Stimulated activated CD8-positive, alpha-beta memory T cell treated with anti-CD3 and anti-CD28 coated beads, Interleukin-12 subunit alpha, Interleukin-12 subunit beta, amount 100 ng/mL, for 4 hours (primary cell): ENCODE measurements at regions not wholly inside any gene's neighbourhood (a gene's known extent, or its start where the extent isn't known, plus 50 kb on each side); places are given as distances from the start of the nearest gene placed in this dataset.

Experiments
- DNase-seq: peaks from one replicate; pipeline ENCODE4 v3.0.0-alpha.2; 2020; ENCODE audit warnings: low read depth

- DNase-seq: no peak
Measured at GRCh38 chr9:107211284-107211923, 71.7 kb upstream of the RAD23B start.

- DNase-seq: no peak
Measured at GRCh38 chr9:107212613-107213012, 70.5 kb upstream of the RAD23B start.

- no peak for DNase-seq
Measured at GRCh38 chr9:107213080-107213479, 70.0 kb upstream of the RAD23B start.

- peak; percentile 3 for DNase-seq
Measured at GRCh38 chr9:107213561-107214028, 69.5 kb upstream of the RAD23B start.

GRCh38 chr9:107214381-107214780 is 68.7 kb upstream of the RAD23B start:
- no peak for DNase-seq

GRCh38 chr9:107214915-107215314 is 68.2 kb upstream of the RAD23B start:
- no peak for DNase-seq

GRCh38 chr9:107215381-107215780 is 67.7 kb upstream of the RAD23B start:
- no peak for DNase-seq

GRCh38 chr9:107216329-107216728 is 66.8 kb upstream of the RAD23B start:
- no peak for DNase-seq

- no peak for DNase-seq
Measured at GRCh38 chr9:107218829-107219485, 64.1 kb upstream of the RAD23B start.

- no peak for DNase-seq
Measured at GRCh38 chr9:107219486-107220077, 63.5 kb upstream of the RAD23B start.

GRCh38 chr9:107221321-107221720 is 61.8 kb upstream of the RAD23B start:
- DNase-seq: no peak

GRCh38 chr9:107222020-107222522 is 61.0 kb upstream of the RAD23B start:
- DNase-seq: no peak

GRCh38 chr9:107223381-107223780 is 59.7 kb upstream of the RAD23B start:
- DNase-seq: no peak

GRCh38 chr9:107224252-107224651 is 58.8 kb upstream of the RAD23B start:
- DNase-seq: no peak

- DNase-seq: no peak
Measured at GRCh38 chr9:107226421-107226820, 56.7 kb upstream of the RAD23B start.

GRCh38 chr9:107227774-107228173 is 55.3 kb upstream of the RAD23B start:
- no peak for DNase-seq

- DNase-seq: no peak
Measured at GRCh38 chr9:107228496-107229039, 54.5 kb upstream of the RAD23B start.

GRCh38 chr9:107229241-107229741 is 53.8 kb upstream of the RAD23B start:
- no peak for DNase-seq
